OCI-LY3 (cell line): ENCODE measurements at regions not wholly inside any gene's neighbourhood (a gene's known extent, or its start where the extent isn't known, plus 50 kb on each side); places are given as distances from the start of the nearest gene placed in this dataset.

Experiments
- EZH2phosphoT487 ChIP-seq: fragments of 200-600 bp; shearing (Covaris generic); IDR thresholded peaks from 2 replicates; pipeline ENCODE4 v1.6.1; 2018; ENCODE audit warnings: antibody characterized with exemption, mixed run types, low read depth
- TF ChIP-seq, protein P1 (sequence below): fragments of 200-600, 300-600 bp; sonication (generic); IDR thresholded peaks from 2 replicates; pipeline ENCODE4 v1.5.1; 2014; ENCODE audit warnings: antibody characterized with exemption, low read length, low read depth

DNA sequence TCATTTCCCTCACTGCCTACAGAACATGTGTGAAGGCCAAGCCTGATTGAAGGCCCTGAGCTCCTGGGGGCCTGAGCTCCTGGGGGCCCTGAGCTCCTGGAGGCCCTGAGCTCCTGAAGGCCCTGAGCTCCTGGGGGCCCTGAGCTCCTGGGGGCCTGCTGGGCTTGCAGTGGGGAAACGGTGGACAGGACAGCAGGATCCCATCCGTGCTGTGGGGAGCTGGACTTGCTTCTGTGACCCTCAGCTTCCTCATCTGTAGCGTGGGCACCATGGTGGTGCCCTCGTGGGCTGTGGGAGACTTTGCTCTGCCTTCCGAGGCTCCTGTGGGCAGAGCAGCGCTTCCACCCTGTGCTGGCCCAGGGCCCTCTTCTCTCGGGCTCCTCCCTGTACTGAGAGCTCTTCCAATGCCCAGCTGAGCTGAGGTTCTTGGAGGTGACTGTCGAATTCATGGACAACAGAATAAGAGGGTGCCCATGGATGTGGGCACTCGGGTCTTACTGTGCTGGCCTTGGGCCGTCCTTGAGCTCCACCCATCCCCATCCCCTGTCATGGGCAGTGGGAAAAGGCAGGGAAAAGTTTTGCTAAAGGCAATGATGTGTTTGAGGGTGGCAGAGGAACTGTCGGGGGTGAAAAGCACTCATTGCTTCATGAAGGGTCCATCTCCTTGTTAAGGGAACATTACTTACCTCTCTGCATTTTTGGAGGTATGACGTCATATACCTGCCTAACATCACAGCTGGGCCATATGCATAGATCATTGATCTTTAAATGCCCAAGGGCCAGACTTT lies 786.7 kb downstream of the TBC1D22A start:
- TF ChIP-seq, protein P1, sequence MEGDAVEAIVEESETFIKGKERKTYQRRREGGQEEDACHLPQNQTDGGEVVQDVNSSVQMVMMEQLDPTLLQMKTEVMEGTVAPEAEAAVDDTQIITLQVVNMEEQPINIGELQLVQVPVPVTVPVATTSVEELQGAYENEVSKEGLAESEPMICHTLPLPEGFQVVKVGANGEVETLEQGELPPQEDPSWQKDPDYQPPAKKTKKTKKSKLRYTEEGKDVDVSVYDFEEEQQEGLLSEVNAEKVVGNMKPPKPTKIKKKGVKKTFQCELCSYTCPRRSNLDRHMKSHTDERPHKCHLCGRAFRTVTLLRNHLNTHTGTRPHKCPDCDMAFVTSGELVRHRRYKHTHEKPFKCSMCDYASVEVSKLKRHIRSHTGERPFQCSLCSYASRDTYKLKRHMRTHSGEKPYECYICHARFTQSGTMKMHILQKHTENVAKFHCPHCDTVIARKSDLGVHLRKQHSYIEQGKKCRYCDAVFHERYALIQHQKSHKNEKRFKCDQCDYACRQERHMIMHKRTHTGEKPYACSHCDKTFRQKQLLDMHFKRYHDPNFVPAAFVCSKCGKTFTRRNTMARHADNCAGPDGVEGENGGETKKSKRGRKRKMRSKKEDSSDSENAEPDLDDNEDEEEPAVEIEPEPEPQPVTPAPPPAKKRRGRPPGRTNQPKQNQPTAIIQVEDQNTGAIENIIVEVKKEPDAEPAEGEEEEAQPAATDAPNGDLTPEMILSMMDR: no peak
- no peak for TF ChIP-seq EZH2phosphoT487
